ENCODE measurements at regions not wholly inside any gene's neighbourhood (a gene's known extent, or its start where the extent isn't known, plus 50 kb on each side); places are given as distances from the start of the nearest gene placed in this dataset.

DNA sequence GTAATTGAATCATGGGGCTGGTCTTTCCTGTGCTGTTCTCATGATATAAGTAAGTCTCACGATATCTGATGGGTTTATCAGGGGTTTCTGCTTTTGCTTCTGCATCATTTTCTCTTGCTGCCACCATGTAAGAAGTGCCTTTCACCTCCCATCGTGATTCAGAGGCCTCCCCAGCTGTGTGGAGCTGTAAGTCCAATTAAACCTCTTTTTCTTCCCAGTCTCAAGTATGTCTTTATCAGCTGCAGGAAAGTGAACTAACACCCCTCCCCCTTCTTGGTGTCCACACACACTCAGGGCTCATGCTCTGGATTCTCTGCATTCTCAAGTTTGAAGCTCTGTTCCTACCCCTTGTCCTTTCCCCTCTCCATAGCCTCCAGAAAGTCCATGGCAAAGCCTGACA lies 107.1 kb downstream of the THBS2 start:
- ChIA-PET CTCF (no interaction called here), POLR2A (no interaction called here)
- TF ChIP-seq ZNF384 (IDR thresholded peaks at IDR 0.05) (no peak), ELF4 (IDR thresholded peaks at IDR 0.05) (no peak), BHLHE40 (IDR thresholded peaks at IDR 0.05; ENCODE audit: borderline replicate concordance) (no peak), NFRKB (IDR thresholded peaks at IDR 0.05) (no peak), L3MBTL2 (conservative IDR thresholded peaks at IDR 0.05) (no peak), LEF1 (IDR thresholded peaks at IDR 0.05; ENCODE audit: borderline replicate concordance) (no peak), CTBP1 (IDR thresholded peaks at IDR 0.05; ENCODE audit: borderline replicate concordance) (no peak), SUZ12 (IDR thresholded peaks at IDR 0.05) (no peak), ARNT (IDR thresholded peaks at IDR 0.05) (no peak)

DNA sequence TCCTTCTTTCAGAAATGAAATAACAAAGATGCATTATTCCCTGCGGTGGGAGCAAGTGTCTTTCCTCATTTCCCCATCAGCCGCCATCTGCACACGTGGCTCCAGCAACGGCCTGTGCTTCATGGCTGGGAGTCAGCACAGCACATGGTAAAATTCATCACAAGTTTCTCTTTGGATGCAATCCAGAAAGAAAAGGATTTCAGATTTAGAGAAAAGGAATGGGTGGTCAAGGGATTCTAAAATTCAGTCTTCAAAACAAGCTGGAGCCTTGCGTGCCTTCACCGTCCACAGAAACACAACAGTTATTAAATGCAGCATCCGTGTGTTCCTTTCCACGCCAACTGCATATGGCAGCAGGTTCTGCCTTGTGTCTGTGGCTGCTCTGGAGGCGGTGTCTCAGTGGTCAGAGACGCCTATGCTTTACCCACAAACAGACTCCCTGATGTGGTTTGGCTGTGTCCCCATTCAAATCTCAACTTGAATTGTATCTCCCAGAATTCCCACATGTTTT lies 107.6 kb downstream of the THBS2 start:
- TF ChIP-seq FOXK2 (IDR thresholded peaks at IDR 0.05) (no peak), L3MBTL2 (conservative IDR thresholded peaks at IDR 0.05) (no peak), CTBP1 (IDR thresholded peaks at IDR 0.05; ENCODE audit: borderline replicate concordance) (no peak), FOXM1 (IDR thresholded peaks at IDR 0.05; ENCODE audit: borderline replicate concordance) (no peak), ZNF384 (IDR thresholded peaks at IDR 0.05) (no peak), ELF4 (IDR thresholded peaks at IDR 0.05) (no peak), LEF1 (IDR thresholded peaks at IDR 0.05; ENCODE audit: borderline replicate concordance) (no peak), ARNT (IDR thresholded peaks at IDR 0.05) (no peak), NFRKB (IDR thresholded peaks at IDR 0.05) (no peak), SUZ12 (IDR thresholded peaks at IDR 0.05) (no peak), BHLHE40 (IDR thresholded peaks at IDR 0.05; ENCODE audit: borderline replicate concordance) (no peak), HDGF (IDR thresholded peaks at IDR 0.05; ENCODE audit: borderline replicate concordance) (no peak), FOXA1 (IDR thresholded peaks at IDR 0.05) (no peak), SP1 (IDR thresholded peaks at IDR 0.05) (no peak)
- TF ChIP-seq, protein P1, sequence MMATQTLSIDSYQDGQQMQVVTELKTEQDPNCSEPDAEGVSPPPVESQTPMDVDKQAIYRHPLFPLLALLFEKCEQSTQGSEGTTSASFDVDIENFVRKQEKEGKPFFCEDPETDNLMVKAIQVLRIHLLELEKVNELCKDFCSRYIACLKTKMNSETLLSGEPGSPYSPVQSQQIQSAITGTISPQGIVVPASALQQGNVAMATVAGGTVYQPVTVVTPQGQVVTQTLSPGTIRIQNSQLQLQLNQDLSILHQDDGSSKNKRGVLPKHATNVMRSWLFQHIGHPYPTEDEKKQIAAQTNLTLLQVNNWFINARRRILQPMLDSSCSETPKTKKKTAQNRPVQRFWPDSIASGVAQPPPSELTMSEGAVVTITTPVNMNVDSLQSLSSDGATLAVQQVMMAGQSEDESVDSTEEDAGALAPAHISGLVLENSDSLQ (IDR thresholded peaks at IDR 0.05) = no peak
- POLR2A ChIA-PET = no interaction called here
- DNase-seq (ENCODE audit: extremely low spot score) = no peak
- CTCF ChIA-PET = no interaction called here

More for the DNA sequence above, 107.1 kb downstream of the THBS2 start:
- DNase-seq (ENCODE audit: extremely low spot score) = no peak

DNA sequence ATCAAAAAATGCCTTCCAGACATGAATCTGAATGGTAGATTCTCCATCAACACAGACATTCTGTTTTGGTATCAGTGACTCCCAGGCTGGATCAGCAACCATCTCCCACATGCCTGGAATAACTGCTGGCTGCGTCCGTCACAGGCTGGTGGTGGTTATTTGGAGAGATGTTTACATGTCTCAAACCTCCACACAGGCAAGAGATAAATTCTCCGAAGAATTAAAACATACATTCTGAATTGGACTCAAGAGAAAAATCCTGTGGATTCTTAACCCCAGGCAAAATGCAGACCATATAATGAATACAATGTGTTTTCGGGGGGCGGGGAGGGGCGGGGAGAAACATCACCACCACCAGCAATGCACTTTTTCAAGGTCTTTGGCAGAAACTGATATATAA lies 108.2 kb downstream of the THBS2 start:
- no peak for DNase-seq (ENCODE audit: extremely low spot score)
- CTCF ChIA-PET = no interaction called here
- POLR2A ChIA-PET = no interaction called here
- TF ChIP-seq FOXA1 (IDR thresholded peaks at IDR 0.05) (no peak), L3MBTL2 (conservative IDR thresholded peaks at IDR 0.05) (no peak), HDGF (IDR thresholded peaks at IDR 0.05; ENCODE audit: borderline replicate concordance) (no peak), ARNT (IDR thresholded peaks at IDR 0.05) (no peak)

DNA sequence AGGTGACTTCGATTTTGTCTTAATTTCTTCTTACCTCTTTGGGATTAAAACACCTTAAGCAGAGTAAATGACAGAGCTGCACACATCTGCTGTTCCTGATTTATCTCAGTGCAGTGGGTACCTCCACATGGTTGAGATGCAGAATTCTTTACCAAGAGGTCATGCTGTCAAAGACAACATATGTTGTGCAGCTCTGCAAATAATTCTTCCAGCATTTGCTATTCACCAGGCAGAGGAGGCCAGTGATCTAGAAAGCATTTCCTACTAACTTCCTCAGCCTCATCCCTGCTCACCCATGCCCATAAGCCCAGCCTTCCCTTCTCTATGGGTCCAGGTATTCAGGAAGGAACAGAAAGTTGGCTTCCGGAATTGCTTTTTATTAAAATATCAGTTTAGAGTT lies 109.3 kb downstream of the THBS2 start:
- no peak for DNase-seq (ENCODE audit: extremely low spot score)
- ChIA-PET POLR2A (no interaction called here), CTCF (no interaction called here)
- no peak for TF ChIP-seq ELF4 (IDR thresholded peaks at IDR 0.05)
- TF ChIP-seq BHLHE40 (IDR thresholded peaks at IDR 0.05; ENCODE audit: borderline replicate concordance) = no peak
- TF ChIP-seq NFRKB (IDR thresholded peaks at IDR 0.05) = no peak
- no peak for TF ChIP-seq L3MBTL2 (conservative IDR thresholded peaks at IDR 0.05)
- TF ChIP-seq, protein P1 (IDR thresholded peaks at IDR 0.05) = no peak
- no peak for TF ChIP-seq LEF1 (IDR thresholded peaks at IDR 0.05; ENCODE audit: borderline replicate concordance)
- TF ChIP-seq SUZ12 (IDR thresholded peaks at IDR 0.05) = no peak
- no peak for TF ChIP-seq CTBP1 (IDR thresholded peaks at IDR 0.05; ENCODE audit: borderline replicate concordance)
- TF ChIP-seq FOXM1 (IDR thresholded peaks at IDR 0.05; ENCODE audit: borderline replicate concordance) = no peak
- no peak for TF ChIP-seq HDGF (IDR thresholded peaks at IDR 0.05; ENCODE audit: borderline replicate concordance)
- no peak for TF ChIP-seq SP1 (IDR thresholded peaks at IDR 0.05)
- TF ChIP-seq FOXK2 (IDR thresholded peaks at IDR 0.05) = no peak
- no peak for TF ChIP-seq FOXA1 (IDR thresholded peaks at IDR 0.05)
- no peak for TF ChIP-seq ZNF384 (IDR thresholded peaks at IDR 0.05)
- no peak for TF ChIP-seq ARNT (IDR thresholded peaks at IDR 0.05)
- TF ChIP-seq TARDBP (IDR thresholded peaks at IDR 0.05) = no peak

DNA sequence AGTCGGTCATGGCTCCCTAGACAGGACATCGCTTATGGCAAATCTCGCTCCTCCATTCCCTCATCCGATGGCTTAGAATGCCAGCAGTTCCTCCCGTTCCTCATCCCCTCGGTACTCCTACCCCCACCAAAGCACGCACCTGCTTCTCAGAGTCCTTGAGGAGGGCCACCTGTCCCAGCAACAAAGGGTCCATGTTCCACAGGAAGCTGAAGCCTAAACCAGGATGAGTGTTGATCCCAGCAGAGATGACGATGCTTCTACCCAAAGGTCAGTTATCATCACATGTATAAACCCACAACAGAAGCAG lies 111.2 kb downstream of the THBS2 start:
- POLR2A ChIA-PET = no interaction called here
- CTCF ChIA-PET = no interaction called here
- TF ChIP-seq FOXA1 (IDR thresholded peaks at IDR 0.05) (no peak), FOXK2 (IDR thresholded peaks at IDR 0.05) (no peak), SP1 (IDR thresholded peaks at IDR 0.05) (no peak), BHLHE40 (IDR thresholded peaks at IDR 0.05; ENCODE audit: borderline replicate concordance) (no peak), FOXM1 (IDR thresholded peaks at IDR 0.05; ENCODE audit: borderline replicate concordance) (no peak), ZNF384 (IDR thresholded peaks at IDR 0.05) (no peak), LEF1 (IDR thresholded peaks at IDR 0.05; ENCODE audit: borderline replicate concordance) (no peak), SUZ12 (IDR thresholded peaks at IDR 0.05) (no peak), L3MBTL2 (conservative IDR thresholded peaks at IDR 0.05) (no peak)
- DNase-seq (ENCODE audit: extremely low spot score) = no peak

DNA sequence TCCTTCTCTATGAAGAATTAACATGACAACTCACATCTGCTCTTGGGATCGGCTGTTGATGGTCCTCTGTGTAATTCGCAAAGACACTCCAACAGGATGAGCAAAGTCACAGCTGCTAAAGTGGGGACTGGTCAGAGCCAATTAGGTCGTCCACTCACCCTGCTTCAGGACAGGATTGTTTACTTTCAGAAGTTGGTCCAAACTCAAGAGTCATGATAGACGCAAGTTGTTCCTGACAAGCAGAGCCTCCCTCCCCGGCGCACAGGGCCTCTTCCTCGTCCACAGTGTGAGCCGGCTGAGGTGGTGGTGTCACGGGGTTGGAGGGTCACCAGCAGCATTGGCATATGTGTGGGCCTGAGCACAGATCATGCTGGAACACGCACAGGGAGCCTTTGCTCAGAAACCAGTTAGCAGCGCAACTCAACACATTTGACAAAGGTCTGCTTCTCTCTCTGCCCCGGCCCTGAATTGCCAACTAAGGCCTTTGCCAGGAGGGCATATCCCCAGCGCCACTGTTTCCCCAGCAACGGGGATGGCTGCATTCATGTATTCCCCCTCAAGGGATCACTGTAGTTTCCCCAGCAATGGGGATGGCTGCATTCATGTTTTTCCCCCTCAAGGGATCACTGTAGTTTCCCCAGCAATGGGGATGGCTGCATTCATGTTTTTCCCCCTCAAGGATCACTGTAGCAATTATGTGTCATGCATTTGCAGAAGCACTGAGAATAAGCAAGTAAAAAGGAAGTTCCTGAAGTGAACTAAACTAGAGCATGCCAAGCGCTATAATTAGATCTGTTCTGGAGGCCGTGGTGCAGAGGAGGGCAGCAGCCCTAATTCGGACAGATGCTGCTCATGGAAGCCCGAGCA lies 111.7 kb downstream of the THBS2 start:
- CTCF ChIA-PET = no interaction called here
- POLR2A ChIA-PET = no interaction called here
- TF ChIP-seq ELF4 (IDR thresholded peaks at IDR 0.05) (no peak), FOXM1 (IDR thresholded peaks at IDR 0.05; ENCODE audit: borderline replicate concordance) (no peak), L3MBTL2 (conservative IDR thresholded peaks at IDR 0.05) (no peak), ARNT (IDR thresholded peaks at IDR 0.05) (no peak), BHLHE40 (IDR thresholded peaks at IDR 0.05; ENCODE audit: borderline replicate concordance) (no peak), HDGF (IDR thresholded peaks at IDR 0.05; ENCODE audit: borderline replicate concordance) (no peak), FOXK2 (IDR thresholded peaks at IDR 0.05) (no peak), SP1 (IDR thresholded peaks at IDR 0.05) (no peak), ZNF384 (IDR thresholded peaks at IDR 0.05) (no peak), TARDBP (IDR thresholded peaks at IDR 0.05) (no peak), CTBP1 (IDR thresholded peaks at IDR 0.05; ENCODE audit: borderline replicate concordance) (no peak), NFRKB (IDR thresholded peaks at IDR 0.05) (no peak), SUZ12 (IDR thresholded peaks at IDR 0.05) (no peak), LEF1 (IDR thresholded peaks at IDR 0.05; ENCODE audit: borderline replicate concordance) (no peak), FOXA1 (IDR thresholded peaks at IDR 0.05) (no peak)
- TF ChIP-seq, protein P1 (IDR thresholded peaks at IDR 0.05) = no peak
- DNase-seq (ENCODE audit: extremely low spot score) = no peak
